CD8-positive, alpha-beta memory T cell (primary cell): ENCODE measurements at regions not wholly inside any gene's neighbourhood (a gene's known extent, or its start where the extent isn't known, plus 50 kb on each side); places are given as distances from the start of the nearest gene placed in this dataset.

Experiments
- CTCF ChIA-PET: fragments of 350-600 bp; sonication (Branson Sonifier 250); formaldehyde crosslinking; loops from one replicate; lab custom pipeline; 2021; ENCODE audit warnings: antibody characterized with exemption; lab: Charles Lee
- POLR2A ChIA-PET: fragments of 350-600 bp; sonication (Branson Sonifier 250); formaldehyde crosslinking; loops from one replicate; lab custom pipeline; 2021; ENCODE audit warnings: antibody characterized with exemption; lab: Charles Lee
- DNase-seq, 5 donors: peaks; one replicate each; pipeline versions ENCODE4 v3.0.0 to v3.0.0-alpha.2; 2020 to 2022; ENCODE audit warnings: mixed read lengths in 1 of 5
- H3K27ac ChIP-seq: one replicate; pipeline ENCODE4 v1.7.0; 2013; ENCODE audit warnings: low read depth, mild to moderate bottlenecking, low read length, moderate library complexity
- H3K27me3 ChIP-seq: 2 replicates; pipeline ENCODE4 v1.7.0; 2013; ENCODE audit warnings: low read length, mild to moderate bottlenecking; ENCODE audit not compliant: insufficient read depth, poor library complexity, severe bottlenecking
- H3K36me3 ChIP-seq: 2 replicates; pipeline ENCODE4 v1.7.0; 2013; ENCODE audit warnings: mild to moderate bottlenecking, low read length, moderate library complexity; ENCODE audit not compliant: insufficient read depth
- H3K4me1 ChIP-seq: 2 replicates; pipeline ENCODE4 v1.7.0; 2013; ENCODE audit warnings: mild to moderate bottlenecking, low read length, moderate library complexity; ENCODE audit not compliant: insufficient read depth
- H3K4me3 ChIP-seq: 2 replicates; pipeline ENCODE4 v1.7.0; 2013; ENCODE audit warnings: mild to moderate bottlenecking, low read length
- H3K9me3 ChIP-seq: 2 replicates; pipeline ENCODE4 v1.7.0; 2013; ENCODE audit warnings: mild to moderate bottlenecking, low read length
- H3K27ac Mint-ChIP-seq, 8 donors: one replicate each; pipeline ENCODE4 v1.8.0; 2020 to 2021; ENCODE audit warnings: mixed read lengths in 8 of 8, mild to moderate bottlenecking in 6 of 8, inconsistent platforms in 3 of 8, moderate library complexity in 3 of 8
- H3K27me3 Mint-ChIP-seq, 2 donors: one replicate each; pipeline ENCODE4 v1.8.0; 2020 to 2021; ENCODE audit warnings: mixed read lengths in 2 of 2, mild to moderate bottlenecking in 1 of 2, moderate library complexity in 1 of 2
- H3K36me3 Mint-ChIP-seq, 3 donors: one replicate each; pipeline ENCODE4 v1.8.0; 2020 to 2021; ENCODE audit warnings: mixed read lengths in 3 of 3, inconsistent platforms in 1 of 3, mild to moderate bottlenecking in 1 of 3
- H3K4me1 Mint-ChIP-seq, 3 donors: one replicate each; pipeline ENCODE4 v1.8.0; 2020 to 2021; ENCODE audit warnings: mixed read lengths in 3 of 3, inconsistent platforms in 1 of 3, mild to moderate bottlenecking in 1 of 3
- H3K4me3 Mint-ChIP-seq, 7 donors: one replicate each; pipeline ENCODE4 v1.8.0; 2020 to 2021; ENCODE audit warnings: mixed read lengths in 7 of 7, mild to moderate bottlenecking in 6 of 7, moderate library complexity in 4 of 7, inconsistent platforms in 2 of 7
- H3K9me3 Mint-ChIP-seq, 5 donors: one replicate each; pipeline ENCODE4 v1.8.0; 2020 to 2022; ENCODE audit warnings: mixed read lengths in 5 of 5, mild to moderate bottlenecking in 3 of 5, moderate library complexity in 2 of 5, inconsistent platforms in 1 of 5

GRCh38 chr5:159609359-159609758 is 279.1 kb upstream of the IL12B start:
- Mint-ChIP-seq H3K9me3 (peaks cover 0 to 2% (median 0%) of the 10 kb centered on the region in 5 donors), H3K27me3 (peaks cover 2 to 17% of the 10 kb centered on the region in 2 donors), H3K4me3 (no peak overlapping the region), H3K36me3 (no peaks in the 10 kb centered on the region), H3K4me1 (no peaks in the 10 kb centered on the region), H3K27ac (peak overlapping the region in 1 of 8 donors; percentile 2)
- Histone ChIP-seq H3K9me3 (no peaks in the 10 kb centered on the region), H3K4me3 (no peak overlapping the region), H3K4me1 (no peaks in the 10 kb centered on the region), H3K27me3 (no peaks in the 10 kb centered on the region), H3K36me3 (no peaks in the 10 kb centered on the region), H3K27ac (no peak overlapping the region)
- CTCF ChIA-PET, result no interaction called here
- DNase-seq, result no peak
- POLR2A ChIA-PET, result no interaction called here

- Mint-ChIP-seq H3K27me3 (peaks cover 2 to 17% of the 10 kb centered on the region in 2 donors), H3K4me1 (no peaks in the 10 kb centered on the region), H3K4me3 (no peak overlapping the region), H3K9me3 (peaks cover 0 to 2% (median 0%) of the 10 kb centered on the region in 5 donors), H3K36me3 (no peaks in the 10 kb centered on the region), H3K27ac (peak overlapping the region in 1 of 8 donors; percentile 7)
- CTCF ChIA-PET, result no interaction called here
- DNase-seq, result no peak
- Histone ChIP-seq H3K27me3 (no peaks in the 10 kb centered on the region), H3K4me3 (no peak overlapping the region), H3K9me3 (no peaks in the 10 kb centered on the region), H3K27ac (no peak overlapping the region), H3K4me1 (no peaks in the 10 kb centered on the region), H3K36me3 (no peaks in the 10 kb centered on the region)
- POLR2A ChIA-PET, result no interaction called here
Measured at GRCh38 chr5:159610966-159611579, 280.8 kb upstream of the IL12B start.

GRCh38 chr5:159616952-159617351 is 286.7 kb upstream of the IL12B start:
- no peaks in the 10 kb centered on the region for H3K9me3 ChIP-seq
- H3K36me3 ChIP-seq, result no peaks in the 10 kb centered on the region
- H3K27me3 ChIP-seq, result no peaks in the 10 kb centered on the region
- Mint-ChIP-seq H3K4me1 (no peaks in the 10 kb centered on the region), H3K36me3 (peaks cover 0 to 14% (median 2%) of the 10 kb centered on the region in 3 donors), H3K27ac (no peak overlapping the region), H3K4me3 (no peak overlapping the region), H3K9me3 (peaks cover under 1 to 13% (median 9%) of the 10 kb centered on the region in 5 donors), H3K27me3 (peaks cover 2 to 19% of the 10 kb centered on the region in 2 donors)
- CTCF ChIA-PET, result no interaction called here
- no peak overlapping the region for H3K4me3 ChIP-seq
- no peak for DNase-seq
- H3K27ac ChIP-seq, result no peak overlapping the region
- POLR2A ChIA-PET, result no interaction called here
- H3K4me1 ChIP-seq, result no peaks in the 10 kb centered on the region

GRCh38 chr5:159619826-159620225 is 289.5 kb upstream of the IL12B start:
- ChIA-PET CTCF (no interaction called here), POLR2A (no interaction called here)
- peaks cover 0 to 28% (median 5%) of the 10 kb centered on the region in 3 donors for H3K36me3 Mint-ChIP-seq
- H3K4me1 Mint-ChIP-seq, result no peaks in the 10 kb centered on the region
- peaks cover 10 to 31% (median 30%) of the 10 kb centered on the region in 5 donors for H3K9me3 Mint-ChIP-seq
- peaks cover 12 to 26% of the 10 kb centered on the region in 2 donors for H3K27me3 Mint-ChIP-seq
- H3K27me3 ChIP-seq, result no peaks in the 10 kb centered on the region
- H3K4me1 ChIP-seq, result no peaks in the 10 kb centered on the region
- H3K4me3 ChIP-seq, result no peak overlapping the region
- no peak overlapping the region for H3K27ac Mint-ChIP-seq
- H3K9me3 ChIP-seq, result no peaks in the 10 kb centered on the region
- no peaks in the 10 kb centered on the region for H3K36me3 ChIP-seq
- no peak overlapping the region for H3K27ac ChIP-seq
- H3K4me3 Mint-ChIP-seq, result no peak overlapping the region
- no peak for DNase-seq

GRCh38 chr5:159620853-159621540 is 290.7 kb upstream of the IL12B start:
- Mint-ChIP-seq H3K27me3 (peaks cover 12 to 26% of the 10 kb centered on the region in 2 donors), H3K9me3 (peaks cover 10 to 33% (median 31%) of the 10 kb centered on the region in 5 donors), H3K4me1 (no peaks in the 10 kb centered on the region), H3K36me3 (peaks cover 0 to 31% (median 5%) of the 10 kb centered on the region in 3 donors), H3K4me3 (no peak overlapping the region), H3K27ac (no peak overlapping the region)
- no peak overlapping the region for H3K4me3 ChIP-seq
- POLR2A ChIA-PET, result no interaction called here
- no peak for DNase-seq
- H3K27me3 ChIP-seq, result no peaks in the 10 kb centered on the region
- H3K27ac ChIP-seq, result no peak overlapping the region
- CTCF ChIA-PET, result interaction anchor here (0.5 kb wide), 1 partner anchor 207 kb away, joined by 3 read pairs; no protein-coding TSS in a partner anchor
- no peaks in the 10 kb centered on the region for H3K4me1 ChIP-seq
- H3K9me3 ChIP-seq, result no peaks in the 10 kb centered on the region
- no peaks in the 10 kb centered on the region for H3K36me3 ChIP-seq

- no peak overlapping the region for H3K27ac Mint-ChIP-seq
- peaks cover 0 to 9% (median 0%) of the 10 kb centered on the region in 3 donors for H3K36me3 Mint-ChIP-seq
- Histone ChIP-seq H3K27me3 (no peaks in the 10 kb centered on the region), H3K9me3 (no peaks in the 10 kb centered on the region), H3K4me1 (no peaks in the 10 kb centered on the region), H3K4me3 (no peak overlapping the region), H3K27ac (no peak overlapping the region), H3K36me3 (no peaks in the 10 kb centered on the region)
- ChIA-PET CTCF (no interaction called here), POLR2A (no interaction called here)
- DNase-seq, result no peak
- peaks cover 0 to 14% (median 2%) of the 10 kb centered on the region in 5 donors for H3K9me3 Mint-ChIP-seq
- no peak overlapping the region for H3K4me3 Mint-ChIP-seq
- H3K27me3 Mint-ChIP-seq, result peaks cover 6 to 21% of the 10 kb centered on the region in 2 donors
- no peaks in the 10 kb centered on the region for H3K4me1 Mint-ChIP-seq
Measured at GRCh38 chr5:159628703-159629102, 287.6 kb upstream of the ADRA1B start.

- H3K36me3 ChIP-seq, result no peaks in the 10 kb centered on the region
- no peak overlapping the region for H3K27ac ChIP-seq
- Mint-ChIP-seq H3K27ac (no peak overlapping the region), H3K4me3 (no peak overlapping the region), H3K36me3 (peaks cover 0 to 9% (median 0%) of the 10 kb centered on the region in 3 donors), H3K4me1 (no peaks in the 10 kb centered on the region), H3K9me3 (peaks cover 0 to 9% (median 0%) of the 10 kb centered on the region in 5 donors), H3K27me3 (peaks cover 5 to 18% of the 10 kb centered on the region in 2 donors)
- no peaks in the 10 kb centered on the region for H3K9me3 ChIP-seq
- H3K27me3 ChIP-seq, result no peaks in the 10 kb centered on the region
- POLR2A ChIA-PET, result no interaction called here
- H3K4me1 ChIP-seq, result no peaks in the 10 kb centered on the region
- CTCF ChIA-PET, result no interaction called here
- no peak for DNase-seq
- H3K4me3 ChIP-seq, result no peak overlapping the region
Measured at GRCh38 chr5:159629158-159629557, 287.1 kb upstream of the ADRA1B start.

- no peak for DNase-seq
- H3K27ac ChIP-seq, result no peak overlapping the region
- Mint-ChIP-seq H3K9me3 (no peaks in the 10 kb centered on the region), H3K27ac (peak overlapping the region in 1 of 8 donors; percentile 34), H3K36me3 (peaks cover 0 to 5% (median 0%) of the 10 kb centered on the region in 3 donors), H3K27me3 (peaks cover 6 to 24% of the 10 kb centered on the region in 2 donors), H3K4me1 (no peaks in the 10 kb centered on the region), H3K4me3 (no peak overlapping the region)
- ChIA-PET CTCF (no interaction called here), POLR2A (interaction anchor here (0.7 kb wide), 1 partner anchor 35 kb away, joined by 12 read pairs; no protein-coding TSS in a partner anchor)
- no peaks in the 10 kb centered on the region for H3K9me3 ChIP-seq
- H3K4me3 ChIP-seq, result no peak overlapping the region
- H3K27me3 ChIP-seq, result no peaks in the 10 kb centered on the region
- H3K4me1 ChIP-seq, result no peaks in the 10 kb centered on the region
- H3K36me3 ChIP-seq, result no peaks in the 10 kb centered on the region
Measured at GRCh38 chr5:159630545-159630944, 285.7 kb upstream of the ADRA1B start.
